PC-9 (cell line): ENCODE measurements at regions not wholly inside any gene's neighbourhood (a gene's known extent, or its start where the extent isn't known, plus 50 kb on each side); places are given as distances from the start of the nearest gene placed in this dataset.

Experiments
- EZH2 ChIP-seq: fragments of 200-600 bp; sonication (generic); IDR thresholded peaks from 2 replicates; pipeline ENCODE4 v1.8.0; 2017; ENCODE audit warnings: antibody characterized with exemption, low read depth
- TF ChIP-seq, protein P1 (sequence below): fragments of 200-600 bp; sonication (generic); conservative IDR thresholded peaks from 2 replicates; pipeline ENCODE4 v1.6.1; 2017; ENCODE audit warnings: mixed run types, antibody characterized with exemption, mild to moderate bottlenecking, moderate library complexity

DNA sequence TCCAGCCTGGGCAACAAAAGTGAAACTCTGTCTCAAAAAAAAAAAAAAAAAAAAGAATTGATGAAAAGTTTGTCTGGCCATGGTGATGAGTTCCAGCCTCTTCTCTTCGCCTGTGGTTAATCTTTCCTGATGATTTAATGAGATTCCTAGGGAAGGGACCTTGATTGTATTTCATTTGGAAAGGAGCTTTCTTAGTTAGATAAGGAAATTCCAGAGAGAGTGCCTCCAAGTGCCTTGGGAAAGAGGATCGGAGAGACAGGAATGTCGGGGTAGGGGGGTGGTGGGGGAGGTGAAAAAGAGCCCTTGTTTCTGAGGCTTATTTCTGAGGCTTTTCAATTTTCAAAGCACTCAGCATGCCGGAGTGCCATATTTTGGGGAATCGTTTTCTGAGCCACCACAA, 93.2 kb upstream of the SIAH1 start:
- TF ChIP-seq EZH2, result no peak
- TF ChIP-seq, protein P1, sequence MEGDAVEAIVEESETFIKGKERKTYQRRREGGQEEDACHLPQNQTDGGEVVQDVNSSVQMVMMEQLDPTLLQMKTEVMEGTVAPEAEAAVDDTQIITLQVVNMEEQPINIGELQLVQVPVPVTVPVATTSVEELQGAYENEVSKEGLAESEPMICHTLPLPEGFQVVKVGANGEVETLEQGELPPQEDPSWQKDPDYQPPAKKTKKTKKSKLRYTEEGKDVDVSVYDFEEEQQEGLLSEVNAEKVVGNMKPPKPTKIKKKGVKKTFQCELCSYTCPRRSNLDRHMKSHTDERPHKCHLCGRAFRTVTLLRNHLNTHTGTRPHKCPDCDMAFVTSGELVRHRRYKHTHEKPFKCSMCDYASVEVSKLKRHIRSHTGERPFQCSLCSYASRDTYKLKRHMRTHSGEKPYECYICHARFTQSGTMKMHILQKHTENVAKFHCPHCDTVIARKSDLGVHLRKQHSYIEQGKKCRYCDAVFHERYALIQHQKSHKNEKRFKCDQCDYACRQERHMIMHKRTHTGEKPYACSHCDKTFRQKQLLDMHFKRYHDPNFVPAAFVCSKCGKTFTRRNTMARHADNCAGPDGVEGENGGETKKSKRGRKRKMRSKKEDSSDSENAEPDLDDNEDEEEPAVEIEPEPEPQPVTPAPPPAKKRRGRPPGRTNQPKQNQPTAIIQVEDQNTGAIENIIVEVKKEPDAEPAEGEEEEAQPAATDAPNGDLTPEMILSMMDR, result no peak
